ENCODE measurements at regions not wholly inside any gene's neighbourhood (a gene's known extent, or its start where the extent isn't known, plus 50 kb on each side); places are given as distances from the start of the nearest gene placed in this dataset.
A peak's percentile ranks its signal among the peaks of the same experiment; 100 is the strongest.
"Not testable (repeated sequence)": the region's sequence is repeated elsewhere in the genome, so short reads cannot be mapped to it uniquely, and the experiment has no call there.

GRCh38 chr15:56568466-56569167, 103.7 kb upstream of the MNS1 start:
- Histone ChIP-seq H3K36me3 (ENCODE audit: control insufficient read depth, insufficient read depth, low read length) (no peaks in the 10 kb centered on the region), H3K27me3 (replicated peaks; ENCODE audit: control insufficient read depth, insufficient read depth, low read length, poor library complexity, severe bottlenecking) (no peaks in the 10 kb centered on the region), H3K4me3 (ENCODE audit: insufficient read depth, low read depth, low read length, poor library complexity, severe bottlenecking) (no peak overlapping the region), H3K9me3 (ENCODE audit: control insufficient read depth, low read length) (no peaks in the 10 kb centered on the region), H3K4me1 (ENCODE audit: control insufficient read depth, insufficient read depth, low read length, poor library complexity, severe bottlenecking) (no peaks in the 10 kb centered on the region), H3K27ac (ENCODE audit: insufficient read depth, low read length, poor library complexity, severe bottlenecking) (no peak overlapping the region)
- DNase-seq, result no peak

- H3K4me3 ChIP-seq (ENCODE audit: insufficient read depth, low read depth, low read length, poor library complexity, severe bottlenecking), result no peak overlapping the region
- no peaks in the 10 kb centered on the region for H3K27me3 ChIP-seq (replicated peaks; ENCODE audit: control insufficient read depth, insufficient read depth, low read length, poor library complexity, severe bottlenecking)
- H3K36me3 ChIP-seq (ENCODE audit: control insufficient read depth, insufficient read depth, low read length), result no peaks in the 10 kb centered on the region
- DNase-seq, result no peak
- no peaks in the 10 kb centered on the region for H3K4me1 ChIP-seq (ENCODE audit: control insufficient read depth, insufficient read depth, low read length, poor library complexity, severe bottlenecking)
- no peak overlapping the region for H3K27ac ChIP-seq (ENCODE audit: insufficient read depth, low read length, poor library complexity, severe bottlenecking)
- no peaks in the 10 kb centered on the region for H3K9me3 ChIP-seq (ENCODE audit: control insufficient read depth, low read length)
Measured at GRCh38 chr15:56557415-56557814, 92.5 kb upstream of the MNS1 start.

GRCh38 chr15:56553486-56553885, 88.5 kb upstream of the MNS1 start:
- Histone ChIP-seq H3K9me3 (ENCODE audit: control insufficient read depth, low read length) (no peaks in the 10 kb centered on the region), H3K4me1 (ENCODE audit: control insufficient read depth, insufficient read depth, low read length, poor library complexity, severe bottlenecking) (no peaks in the 10 kb centered on the region), H3K27me3 (replicated peaks; ENCODE audit: control insufficient read depth, insufficient read depth, low read length, poor library complexity, severe bottlenecking) (no peaks in the 10 kb centered on the region), H3K4me3 (ENCODE audit: insufficient read depth, low read depth, low read length, poor library complexity, severe bottlenecking) (no peak overlapping the region), H3K27ac (ENCODE audit: insufficient read depth, low read length, poor library complexity, severe bottlenecking) (no peak overlapping the region), H3K36me3 (ENCODE audit: control insufficient read depth, insufficient read depth, low read length) (no peaks in the 10 kb centered on the region)
- DNase-seq, result no peak

GRCh38 chr15:56552659-56553058, 87.7 kb upstream of the MNS1 start:
- H3K36me3 ChIP-seq (ENCODE audit: control insufficient read depth, insufficient read depth, low read length), result no peaks in the 10 kb centered on the region
- no peak overlapping the region for H3K4me3 ChIP-seq (ENCODE audit: insufficient read depth, low read depth, low read length, poor library complexity, severe bottlenecking)
- no peaks in the 10 kb centered on the region for H3K9me3 ChIP-seq (ENCODE audit: control insufficient read depth, low read length)
- H3K27me3 ChIP-seq (replicated peaks; ENCODE audit: control insufficient read depth, insufficient read depth, low read length, poor library complexity, severe bottlenecking), result no peaks in the 10 kb centered on the region
- H3K27ac ChIP-seq (ENCODE audit: insufficient read depth, low read length, poor library complexity, severe bottlenecking), result no peak overlapping the region
- no peak for DNase-seq
- no peaks in the 10 kb centered on the region for H3K4me1 ChIP-seq (ENCODE audit: control insufficient read depth, insufficient read depth, low read length, poor library complexity, severe bottlenecking)

GRCh38 chr15:56540570-56540969, 75.6 kb upstream of the MNS1 start:
- H3K9me3 ChIP-seq (ENCODE audit: control insufficient read depth, low read length); H3K4me1 ChIP-seq (ENCODE audit: control insufficient read depth, insufficient read depth, low read length, poor library complexity, severe bottlenecking); H3K27ac ChIP-seq (ENCODE audit: insufficient read depth, low read length, poor library complexity, severe bottlenecking); H3K36me3 ChIP-seq (ENCODE audit: control insufficient read depth, insufficient read depth, low read length); DNase-seq; H3K27me3 ChIP-seq (replicated peaks; ENCODE audit: control insufficient read depth, insufficient read depth, low read length, poor library complexity, severe bottlenecking); H3K4me3 ChIP-seq (ENCODE audit: insufficient read depth, low read depth, low read length, poor library complexity, severe bottlenecking): not testable (repeated sequence)

- not testable (repeated sequence) for H3K9me3 ChIP-seq (ENCODE audit: control insufficient read depth, low read length); H3K4me3 ChIP-seq (ENCODE audit: insufficient read depth, low read depth, low read length, poor library complexity, severe bottlenecking); H3K36me3 ChIP-seq (ENCODE audit: control insufficient read depth, insufficient read depth, low read length); DNase-seq; H3K27ac ChIP-seq (ENCODE audit: insufficient read depth, low read length, poor library complexity, severe bottlenecking); H3K27me3 ChIP-seq (replicated peaks; ENCODE audit: control insufficient read depth, insufficient read depth, low read length, poor library complexity, severe bottlenecking); H3K4me1 ChIP-seq (ENCODE audit: control insufficient read depth, insufficient read depth, low read length, poor library complexity, severe bottlenecking)
Measured at GRCh38 chr15:56540157-56540556, 75.2 kb upstream of the MNS1 start.

- no peaks in the 10 kb centered on the region for H3K9me3 ChIP-seq (ENCODE audit: control insufficient read depth, low read length)
- H3K36me3 ChIP-seq (ENCODE audit: control insufficient read depth, insufficient read depth, low read length), result no peaks in the 10 kb centered on the region
- H3K4me3 ChIP-seq (ENCODE audit: insufficient read depth, low read depth, low read length, poor library complexity, severe bottlenecking), result no peak overlapping the region
- no peaks in the 10 kb centered on the region for H3K27me3 ChIP-seq (replicated peaks; ENCODE audit: control insufficient read depth, insufficient read depth, low read length, poor library complexity, severe bottlenecking)
- no peak for DNase-seq
- peaks cover 3% of the 10 kb centered on the region for H3K4me1 ChIP-seq (ENCODE audit: control insufficient read depth, insufficient read depth, low read length, poor library complexity, severe bottlenecking)
- no peak overlapping the region for H3K27ac ChIP-seq (ENCODE audit: insufficient read depth, low read length, poor library complexity, severe bottlenecking)
Measured at GRCh38 chr15:56538901-56539545, 74.1 kb upstream of the MNS1 start.

GRCh38 chr15:56537881-56538280, 72.9 kb upstream of the MNS1 start:
- Histone ChIP-seq H3K27ac (ENCODE audit: insufficient read depth, low read length, poor library complexity, severe bottlenecking) (no peak overlapping the region), H3K9me3 (ENCODE audit: control insufficient read depth, low read length) (no peaks in the 10 kb centered on the region), H3K27me3 (replicated peaks; ENCODE audit: control insufficient read depth, insufficient read depth, low read length, poor library complexity, severe bottlenecking) (no peaks in the 10 kb centered on the region), H3K4me1 (ENCODE audit: control insufficient read depth, insufficient read depth, low read length, poor library complexity, severe bottlenecking) (peaks cover 3% of the 10 kb centered on the region), H3K36me3 (ENCODE audit: control insufficient read depth, insufficient read depth, low read length) (no peaks in the 10 kb centered on the region), H3K4me3 (ENCODE audit: insufficient read depth, low read depth, low read length, poor library complexity, severe bottlenecking) (no peak overlapping the region)
- peak; percentile 4 to 20 (median 18) for DNase-seq

GRCh38 chr15:56534728-56535127, 69.8 kb upstream of the MNS1 start:
- Histone ChIP-seq H3K27me3 (replicated peaks; ENCODE audit: control insufficient read depth, insufficient read depth, low read length, poor library complexity, severe bottlenecking) (no peaks in the 10 kb centered on the region), H3K4me3 (ENCODE audit: insufficient read depth, low read depth, low read length, poor library complexity, severe bottlenecking) (no peak overlapping the region), H3K27ac (ENCODE audit: insufficient read depth, low read length, poor library complexity, severe bottlenecking) (no peak overlapping the region), H3K4me1 (ENCODE audit: control insufficient read depth, insufficient read depth, low read length, poor library complexity, severe bottlenecking) (peaks cover 3% of the 10 kb centered on the region), H3K9me3 (ENCODE audit: control insufficient read depth, low read length) (no peaks in the 10 kb centered on the region), H3K36me3 (ENCODE audit: control insufficient read depth, insufficient read depth, low read length) (no peaks in the 10 kb centered on the region)
- no peak for DNase-seq

- Histone ChIP-seq H3K4me1 (ENCODE audit: control insufficient read depth, insufficient read depth, low read length, poor library complexity, severe bottlenecking) (peaks cover 3% of the 10 kb centered on the region), H3K27me3 (replicated peaks; ENCODE audit: control insufficient read depth, insufficient read depth, low read length, poor library complexity, severe bottlenecking) (no peaks in the 10 kb centered on the region), H3K36me3 (ENCODE audit: control insufficient read depth, insufficient read depth, low read length) (no peaks in the 10 kb centered on the region), H3K9me3 (ENCODE audit: control insufficient read depth, low read length) (no peaks in the 10 kb centered on the region), H3K27ac (ENCODE audit: insufficient read depth, low read length, poor library complexity, severe bottlenecking) (no peak overlapping the region), H3K4me3 (ENCODE audit: insufficient read depth, low read depth, low read length, poor library complexity, severe bottlenecking) (no peak overlapping the region)
- no peak for DNase-seq
Measured at GRCh38 chr15:56533731-56534403, 68.9 kb upstream of the MNS1 start.

Data from effector memory CD4-positive, alpha-beta T cell (primary cell).